Stimulated activated CD4-positive, alpha-beta T cell treated with anti-CD3 and anti-CD28 coated beads, Interleukin-4, amount 100 ng/mL, for 24 hours (primary cell): ENCODE measurements at regions not wholly inside any gene's neighbourhood (a gene's known extent, or its start where the extent isn't known, plus 50 kb on each side); places are given as distances from the start of the nearest gene placed in this dataset.

Experiments
- DNase-seq: peaks from one replicate; pipeline ENCODE4 v3.0.0-alpha.2; 2020

DNA sequence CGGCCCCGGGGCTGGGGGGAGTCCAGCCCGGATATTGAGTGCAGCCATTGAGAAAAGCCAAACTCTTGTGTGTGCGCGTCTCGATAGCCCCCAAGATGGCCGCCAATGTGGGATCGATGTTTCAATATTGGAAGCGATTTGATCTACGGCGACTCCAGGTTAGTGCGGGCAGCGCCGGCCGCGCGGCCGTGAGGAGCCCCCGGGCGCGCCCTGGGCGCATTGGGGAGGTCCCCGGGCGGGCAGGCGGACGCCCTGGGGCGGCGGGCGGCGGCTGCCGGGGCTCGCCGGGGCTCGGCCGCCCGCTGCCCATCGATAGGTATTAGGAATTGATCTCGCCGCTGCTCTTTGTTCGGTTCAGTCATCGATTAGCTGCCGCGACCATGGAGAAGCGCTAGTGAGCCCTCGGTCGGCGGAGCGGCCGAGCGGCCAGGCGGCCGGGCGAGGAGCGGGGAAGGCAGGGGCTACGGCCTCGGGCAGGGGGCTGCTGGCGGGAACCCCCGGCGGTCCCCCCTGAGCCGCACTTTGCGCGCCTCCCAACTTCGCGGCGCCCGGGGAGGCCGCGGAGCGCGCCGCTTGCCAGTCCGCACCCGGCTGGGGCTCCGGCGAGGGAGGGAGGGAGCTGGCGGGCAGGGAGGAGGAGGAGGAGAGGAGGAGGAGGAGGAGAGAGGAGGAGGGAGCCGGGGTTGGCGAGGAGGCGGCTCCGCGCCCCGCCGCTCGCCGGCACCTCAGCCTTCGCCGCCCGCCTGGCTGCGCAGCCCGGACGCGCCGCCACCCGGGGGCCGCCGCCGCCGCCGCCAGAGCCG lies 113.9 kb upstream of the MYL2 start, which contains the start of gene CUX2:
CUX2 (plus strand) TSS at position 83 of the 803 bp plus-strand sequence.
- DNase-seq, result no peak

GRCh38 chr12:111033281-111034082 lies 113.1 kb upstream of the MYL2 start:
- DNase-seq, result no peak

- no peak for DNase-seq
These were observed 112.2 kb upstream of the MYL2 start for GRCh38 chr12:111032591-111032919.

DNA sequence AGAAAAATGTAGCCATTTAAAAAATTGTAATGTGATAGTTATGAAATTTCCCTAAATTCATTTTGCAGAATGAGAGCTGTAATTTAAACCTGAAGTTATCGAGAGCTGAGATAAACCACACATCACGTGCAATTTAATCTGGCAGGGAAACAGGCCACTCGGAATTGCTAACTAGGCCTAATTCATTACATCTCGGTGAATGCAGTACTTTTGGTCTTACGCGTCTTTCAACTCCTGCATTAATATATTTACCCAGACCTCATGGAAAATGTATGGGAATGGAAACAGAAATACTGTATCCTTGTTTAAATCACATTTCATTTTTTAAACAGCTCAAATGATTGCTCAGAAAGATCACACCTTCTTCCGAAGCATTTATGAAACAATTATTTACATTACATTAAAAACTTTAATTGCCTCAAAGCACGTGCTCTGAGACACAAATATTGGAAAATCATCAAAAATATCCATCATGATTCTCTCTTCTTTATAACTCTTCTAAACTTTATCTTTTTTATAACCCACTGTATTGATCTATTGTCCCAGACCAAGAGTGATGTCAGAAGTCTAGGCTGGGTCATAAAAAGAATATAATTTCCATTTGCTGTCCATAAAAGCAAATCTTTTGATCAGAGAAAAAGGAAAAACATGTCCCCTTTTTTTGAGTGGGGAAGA lies 111.7 kb upstream of the MYL2 start:
- DNase-seq, result no peak

DNA sequence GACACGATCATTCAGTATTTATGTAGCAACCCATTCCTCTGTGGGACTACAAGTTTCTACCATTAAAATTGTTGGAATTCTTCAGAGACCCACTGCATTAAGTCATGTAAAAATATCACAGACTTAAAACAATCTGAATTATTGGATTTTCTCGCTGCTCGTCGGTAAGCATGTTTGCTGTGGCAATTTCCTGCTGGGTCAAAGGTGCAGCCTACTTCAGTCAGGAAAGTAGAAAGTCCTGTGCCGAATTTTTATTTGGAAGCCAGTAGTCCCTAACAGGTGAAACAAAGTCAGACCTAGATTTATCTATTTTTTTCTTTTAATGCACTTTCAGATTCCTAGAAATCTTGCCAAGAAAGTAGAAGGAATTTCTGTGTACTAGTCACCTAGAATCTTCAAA lies 110.4 kb upstream of the MYL2 start:
- no peak for DNase-seq

- no peak for DNase-seq
These were observed 109.4 kb upstream of the MYL2 start for GRCh38 chr12:111029732-111030131.

DNA sequence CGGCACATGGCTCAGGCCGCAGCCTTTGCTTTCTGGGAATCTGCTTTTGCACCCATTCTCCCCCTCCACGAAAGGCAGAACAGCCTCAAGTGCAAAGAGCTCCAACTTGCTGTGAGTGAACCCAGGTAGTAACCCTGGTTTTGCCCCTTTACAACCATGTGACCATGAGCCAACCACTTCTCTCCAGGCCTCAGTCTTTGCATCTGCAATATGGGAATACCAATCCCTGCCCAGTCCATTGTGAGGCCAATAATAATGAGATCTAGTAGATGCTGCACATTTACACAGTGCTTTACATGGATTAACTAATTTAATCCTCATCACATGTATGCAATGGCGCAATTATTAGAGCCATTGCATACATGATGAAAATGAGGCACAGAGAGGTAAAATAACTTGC lies 108.9 kb upstream of the MYL2 start:
- DNase-seq, result no peak

GRCh38 chr12:111028830-111029229 lies 108.5 kb upstream of the MYL2 start:
- DNase-seq, result no peak

- DNase-seq, result no peak
These were observed 107.1 kb upstream of the MYL2 start for GRCh38 chr12:111027431-111027830.

DNA sequence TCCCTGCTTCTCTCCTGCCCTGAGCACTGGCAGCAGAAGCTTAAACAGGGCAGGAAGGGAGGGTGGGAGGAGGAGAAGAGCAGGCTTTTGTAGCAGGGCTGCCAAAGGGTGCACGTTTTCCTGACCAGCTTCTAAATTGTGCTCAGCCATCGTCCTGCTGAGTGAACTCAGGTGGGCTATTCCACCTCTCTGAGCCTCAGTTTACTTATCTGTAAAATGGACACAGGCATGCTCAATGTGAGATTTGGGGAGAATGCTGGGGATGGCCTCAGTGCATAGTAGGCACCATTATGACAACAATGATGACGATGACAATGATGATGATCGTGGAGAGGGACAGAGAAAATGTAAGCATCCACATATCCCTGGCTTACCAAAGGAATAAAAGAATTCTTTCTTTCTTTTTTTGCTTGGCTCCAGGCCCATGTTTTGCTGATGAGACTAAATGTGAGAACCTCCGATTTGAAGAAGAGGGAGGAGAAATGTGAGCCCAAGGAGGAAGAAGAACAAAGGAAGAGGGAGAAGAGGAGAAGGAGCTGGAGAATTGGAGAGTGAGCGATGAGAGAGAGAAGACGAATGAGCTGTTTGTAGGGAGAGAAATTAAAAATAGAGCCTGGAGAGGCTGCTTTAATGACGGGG lies 105.5 kb upstream of the MYL2 start:
- no peak for DNase-seq

DNA sequence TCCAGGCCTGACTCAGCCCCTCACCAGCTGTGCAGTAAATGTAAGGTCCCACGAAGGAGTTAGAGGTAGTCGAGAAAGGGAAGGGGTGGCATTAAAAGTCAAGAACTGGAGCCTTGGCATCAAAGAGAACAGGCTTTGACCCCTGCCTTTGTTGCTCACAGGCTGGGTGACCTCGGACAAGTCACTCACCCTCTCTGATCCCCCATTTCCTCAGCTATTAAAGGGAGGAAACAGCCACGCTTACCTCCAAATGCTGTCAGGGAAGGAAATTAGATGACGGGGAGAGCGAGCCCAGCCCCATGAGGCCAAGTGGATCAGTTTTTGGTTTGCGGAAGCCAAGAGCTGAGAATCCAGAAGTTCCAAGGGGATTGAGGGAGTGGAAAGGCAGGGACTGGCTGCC lies 104.9 kb upstream of the MYL2 start:
- no peak for DNase-seq

DNA sequence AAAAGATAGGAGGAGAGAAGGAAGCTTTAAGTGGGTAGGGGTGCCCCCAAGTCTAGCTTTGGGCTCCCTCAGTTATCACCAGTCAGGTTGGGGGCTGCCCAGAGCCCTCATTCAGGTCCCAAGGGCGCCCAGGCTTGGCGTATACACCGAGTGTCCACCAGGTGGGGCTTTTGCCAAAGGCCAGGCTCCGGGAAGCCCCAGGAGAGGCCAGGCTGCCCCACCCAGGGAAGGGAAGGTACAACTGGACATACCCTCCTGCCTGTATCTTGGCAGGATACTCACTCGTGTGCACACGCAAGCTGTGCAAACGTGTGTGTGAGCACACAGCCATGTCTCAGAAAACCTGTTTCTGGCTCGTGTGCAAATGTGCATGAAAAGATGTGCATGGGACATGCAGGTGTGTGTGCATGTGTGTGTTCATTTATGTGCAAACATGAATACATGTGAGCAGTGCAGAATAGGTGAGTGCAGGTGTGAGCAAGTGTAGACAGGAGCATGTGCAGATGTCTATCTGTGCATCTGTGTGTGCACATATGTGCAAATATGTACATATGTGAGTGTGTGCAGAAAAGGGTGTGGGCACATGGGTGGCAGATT lies 103.9 kb upstream of the MYL2 start:
- peak; percentile 53 for DNase-seq

- no peak for DNase-seq
These were observed 102.0 kb upstream of the MYL2 start for GRCh38 chr12:111022386-111022785.

DNA sequence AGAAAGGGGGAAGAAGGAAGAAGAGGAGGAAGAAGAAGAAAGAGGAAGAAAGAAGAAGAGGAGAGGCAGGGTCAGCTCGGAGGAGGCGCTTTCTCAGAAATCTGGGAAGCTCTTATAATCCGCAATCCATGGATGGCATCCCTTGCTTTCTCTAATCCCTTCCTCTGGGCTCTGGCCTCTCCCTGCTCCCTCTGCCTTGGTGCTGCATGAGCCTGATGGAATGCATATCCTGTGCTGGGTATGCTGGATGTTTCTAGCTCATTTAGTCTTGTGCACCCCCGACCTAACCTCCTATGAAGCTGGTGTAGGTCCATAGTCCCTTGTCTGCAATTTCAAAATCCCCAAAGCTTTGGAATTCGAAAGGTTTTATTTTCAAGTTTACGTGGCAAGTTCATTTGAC lies 94.2 kb upstream of the MYL2 start:
- DNase-seq, result no peak

- DNase-seq, result no peak
These were observed 92.5 kb upstream of the MYL2 start for GRCh38 chr12:111012918-111013317.

DNA sequence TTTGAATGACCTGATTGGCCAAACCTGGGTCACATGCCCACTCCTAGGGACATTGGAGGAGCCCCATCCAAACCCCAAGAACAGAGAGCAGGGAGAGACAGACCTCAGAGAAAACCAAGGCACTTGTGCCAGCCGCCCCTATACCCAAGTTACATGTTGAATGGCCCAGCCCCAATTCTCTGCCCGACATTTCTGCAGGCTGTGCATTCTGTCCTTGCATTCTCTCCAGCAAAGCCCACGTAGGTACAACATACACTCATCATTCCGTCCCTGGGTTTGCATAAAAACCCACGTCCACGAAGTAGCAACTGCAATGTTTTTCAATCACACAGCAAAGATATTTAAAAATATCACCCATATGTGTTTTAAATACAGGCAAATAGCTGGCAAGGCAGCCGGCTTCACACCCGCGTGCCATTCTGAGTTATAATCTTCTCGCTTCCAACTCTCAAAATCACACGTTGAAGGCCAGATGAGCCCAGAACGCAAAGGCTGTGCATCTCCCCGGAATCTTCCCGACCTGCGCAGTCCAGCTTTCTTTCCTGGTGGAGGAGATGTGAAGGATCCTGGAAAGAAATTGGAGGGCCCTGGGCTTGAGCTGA lies 91.7 kb upstream of the MYL2 start:
- DNase-seq, result no peak

DNA sequence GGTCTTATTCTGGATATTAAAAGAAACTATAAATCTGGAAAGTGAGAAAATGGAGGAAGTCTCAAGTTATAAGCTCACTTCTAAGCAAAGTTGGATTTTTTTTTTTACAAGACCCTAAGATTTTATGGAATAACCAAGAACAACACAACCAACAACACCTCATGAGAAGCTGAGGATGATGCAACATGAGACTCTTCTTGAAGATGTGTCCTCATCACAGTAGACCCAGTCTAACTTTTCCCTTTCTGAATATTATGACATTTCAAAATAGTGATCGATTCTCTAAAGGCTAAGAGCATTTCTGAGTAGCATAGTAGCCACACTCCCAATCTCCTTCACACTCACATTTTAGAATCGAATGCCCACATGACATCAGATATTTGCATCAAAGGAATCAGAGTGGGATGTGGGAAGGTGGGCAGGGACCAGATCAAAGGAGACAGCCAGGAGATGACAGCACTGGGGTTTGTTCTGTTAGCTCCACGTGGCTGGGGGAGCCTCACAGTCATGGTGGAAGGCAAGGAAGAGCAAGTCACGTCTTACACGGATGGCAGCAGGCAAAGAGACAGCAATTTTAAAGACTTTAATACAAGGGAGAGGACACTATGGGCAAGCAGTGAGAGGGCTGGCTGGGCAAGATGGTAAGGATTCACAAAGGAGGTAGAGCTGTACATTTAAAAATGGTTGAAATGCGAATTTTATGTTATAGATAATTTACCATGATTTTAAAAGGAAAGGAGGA lies 90.7 kb upstream of the MYL2 start:
- DNase-seq, result no peak

DNA sequence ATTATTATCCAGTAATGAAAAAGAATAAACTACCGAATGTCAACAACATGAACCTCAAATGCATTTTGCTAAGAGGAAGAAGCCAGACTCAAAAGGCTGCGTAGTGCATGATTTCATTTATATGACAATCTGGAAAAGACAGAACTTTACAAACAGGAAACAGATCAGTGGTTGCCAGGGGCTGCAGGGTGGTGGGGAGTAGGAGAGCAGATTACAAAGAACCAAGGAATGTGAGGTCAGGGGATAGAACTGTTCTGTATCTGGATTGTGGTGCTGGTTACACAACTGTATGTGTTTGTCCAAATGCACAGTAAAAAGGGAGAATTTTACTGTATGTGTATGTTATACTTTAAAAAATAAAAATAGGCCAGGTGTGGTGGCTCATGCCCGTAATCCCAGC lies 89.7 kb upstream of the MYL2 start:
- DNase-seq, result no peak

GRCh38 chr12:111006621-111007020 lies 86.2 kb upstream of the MYL2 start:
- no peak for DNase-seq

DNA sequence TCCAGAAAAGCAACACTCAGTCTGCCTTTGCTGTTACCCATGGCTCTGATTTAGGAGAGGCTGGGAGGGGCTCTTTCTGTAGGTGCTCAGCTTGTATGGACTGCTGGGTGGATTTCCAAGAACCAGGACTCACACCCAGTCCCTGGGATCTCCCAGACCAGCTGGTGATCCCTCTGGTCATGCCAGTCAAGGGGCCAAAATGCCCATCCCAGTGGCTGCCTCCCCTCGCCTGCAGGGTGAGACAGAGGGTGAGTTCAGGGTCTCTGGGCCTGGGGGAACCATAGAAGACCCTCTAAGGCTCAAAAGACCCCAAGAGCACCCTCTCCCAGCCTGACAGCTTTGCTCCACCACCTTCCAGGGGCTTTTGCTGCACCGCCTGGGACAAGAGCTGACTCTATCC lies 78.6 kb upstream of the MYL2 start:
- no peak for DNase-seq

- no peak for DNase-seq
These were observed 77.8 kb upstream of the MYL2 start for GRCh38 chr12:110998165-110998564.

GRCh38 chr12:110996415-110996814 lies 76.0 kb upstream of the MYL2 start:
- DNase-seq, result no peak
